Neural crest cell (in vitro differentiated cells): ENCODE measurements at regions not wholly inside any gene's neighbourhood (a gene's known extent, or its start where the extent isn't known, plus 50 kb on each side); places are given as distances from the start of the nearest gene placed in this dataset.

Experiments
- DNase-seq: peaks from one replicate; pipeline ENCODE4 v3.0.0; 2021; ENCODE audit warnings: low read depth, mixed read lengths, low spot score
- H3K27ac Mint-ChIP-seq: one replicate; pipeline ENCODE4 v1.8.0; 2021; ENCODE audit warnings: mild to moderate bottlenecking, mixed read lengths; ENCODE audit not compliant: unreplicated experiment
- H3K27me3 Mint-ChIP-seq: 2 replicates; pipeline ENCODE4 v1.8.0; 2021; ENCODE audit warnings: low read depth, mild to moderate bottlenecking, mixed read lengths
- H3K36me3 Mint-ChIP-seq: 2 replicates; pipeline ENCODE4 v1.8.0; 2021; ENCODE audit warnings: low read depth, mild to moderate bottlenecking, mixed read lengths
- H3K4me1 Mint-ChIP-seq: 2 replicates; pipeline ENCODE4 v1.8.0; 2021; ENCODE audit warnings: mixed read lengths
- H3K4me3 Mint-ChIP-seq: one replicate; pipeline ENCODE4 v1.8.0; 2021; ENCODE audit warnings: mild to moderate bottlenecking, mixed read lengths
- H3K9me3 Mint-ChIP-seq: 2 replicates; pipeline ENCODE4 v1.8.0; 2021; ENCODE audit warnings: mixed read lengths
- TF ChIP-seq, protein P1 (sequence below): fragments of 200-600 bp; sonication (generic); conservative IDR thresholded peaks from 2 replicates; pipeline ENCODE4 v1.5.0; 2021; ENCODE audit warnings: antibody characterized with exemption, mild to moderate bottlenecking

- no peak for DNase-seq
- Mint-ChIP-seq H3K4me3 (no peak overlapping the region), H3K36me3 (no peaks in the 10 kb centered on the region), H3K27ac (peak overlapping the region; percentile 64), H3K9me3 (peaks cover 3% of the 10 kb centered on the region), H3K27me3 (peaks cover 3% of the 10 kb centered on the region), H3K4me1 (peaks cover 5% of the 10 kb centered on the region)
- TF ChIP-seq, protein P1, sequence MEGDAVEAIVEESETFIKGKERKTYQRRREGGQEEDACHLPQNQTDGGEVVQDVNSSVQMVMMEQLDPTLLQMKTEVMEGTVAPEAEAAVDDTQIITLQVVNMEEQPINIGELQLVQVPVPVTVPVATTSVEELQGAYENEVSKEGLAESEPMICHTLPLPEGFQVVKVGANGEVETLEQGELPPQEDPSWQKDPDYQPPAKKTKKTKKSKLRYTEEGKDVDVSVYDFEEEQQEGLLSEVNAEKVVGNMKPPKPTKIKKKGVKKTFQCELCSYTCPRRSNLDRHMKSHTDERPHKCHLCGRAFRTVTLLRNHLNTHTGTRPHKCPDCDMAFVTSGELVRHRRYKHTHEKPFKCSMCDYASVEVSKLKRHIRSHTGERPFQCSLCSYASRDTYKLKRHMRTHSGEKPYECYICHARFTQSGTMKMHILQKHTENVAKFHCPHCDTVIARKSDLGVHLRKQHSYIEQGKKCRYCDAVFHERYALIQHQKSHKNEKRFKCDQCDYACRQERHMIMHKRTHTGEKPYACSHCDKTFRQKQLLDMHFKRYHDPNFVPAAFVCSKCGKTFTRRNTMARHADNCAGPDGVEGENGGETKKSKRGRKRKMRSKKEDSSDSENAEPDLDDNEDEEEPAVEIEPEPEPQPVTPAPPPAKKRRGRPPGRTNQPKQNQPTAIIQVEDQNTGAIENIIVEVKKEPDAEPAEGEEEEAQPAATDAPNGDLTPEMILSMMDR = no peak
Measured at GRCh38 chr18:76634564-76634963, 139.5 kb upstream of the ZNF516 start.

DNA sequence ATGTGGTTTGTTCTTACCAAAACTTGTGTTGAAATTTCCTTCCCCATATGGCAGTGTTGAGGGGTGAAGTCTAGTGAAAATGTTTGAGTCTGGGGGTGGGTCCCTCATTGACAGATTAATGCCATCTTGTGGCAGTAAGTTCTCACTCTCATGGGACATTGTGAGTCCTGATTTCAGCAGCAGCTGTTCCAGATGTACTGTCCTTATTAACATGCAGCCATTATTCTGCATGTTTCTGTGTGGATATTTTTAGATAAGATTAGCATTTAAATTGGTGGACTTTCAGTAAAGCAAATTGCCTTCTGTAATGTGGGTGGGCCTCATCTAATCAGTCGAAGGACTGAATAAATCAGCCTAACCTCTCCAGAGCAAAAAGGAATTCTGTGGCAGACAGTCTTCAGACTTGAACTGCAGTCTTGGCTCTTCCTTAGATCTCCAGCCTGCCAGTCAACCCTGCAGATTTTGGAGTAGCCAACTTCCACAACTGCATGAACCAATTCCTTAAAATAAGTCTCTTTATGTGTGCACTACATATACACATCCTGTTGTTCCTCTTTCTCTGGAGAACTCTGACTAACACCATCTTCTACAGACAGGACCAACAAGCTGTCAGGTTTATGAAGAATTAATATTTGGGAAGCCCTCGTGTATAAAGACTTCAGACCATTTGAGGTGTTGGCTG lies 138.7 kb upstream of the ZNF516 start:
- peaks cover 8% of the 10 kb centered on the region for H3K9me3 Mint-ChIP-seq
- H3K27ac Mint-ChIP-seq = no peak overlapping the region
- no peak for DNase-seq
- H3K27me3 Mint-ChIP-seq = peaks cover 3% of the 10 kb centered on the region
- H3K4me1 Mint-ChIP-seq = peaks cover under 1% of the 10 kb centered on the region
- no peak overlapping the region for H3K4me3 Mint-ChIP-seq
- H3K36me3 Mint-ChIP-seq = peaks cover 5% of the 10 kb centered on the region
- TF ChIP-seq, protein P1 = no peak

DNA sequence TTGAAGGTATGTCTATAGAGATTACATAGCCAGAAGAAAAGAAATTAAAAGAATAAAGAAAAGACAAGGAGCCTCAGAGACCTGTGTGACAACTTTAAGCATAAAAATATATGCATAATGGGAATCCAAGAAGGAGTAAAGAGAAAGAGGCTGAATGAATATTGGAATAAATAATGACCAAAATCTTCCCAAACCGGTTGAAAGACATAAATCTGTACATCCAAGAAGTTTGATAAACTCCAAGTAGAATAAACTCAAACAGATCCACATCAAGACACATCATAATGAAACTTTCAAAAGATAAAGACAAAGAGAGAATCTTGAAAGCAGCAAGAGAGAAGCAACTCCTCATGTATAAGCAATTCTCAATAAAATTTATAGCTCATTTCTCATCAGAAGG lies 132.4 kb upstream of the ZNF516 start:
- Mint-ChIP-seq H3K36me3 (peaks cover 5% of the 10 kb centered on the region), H3K9me3 (peaks cover 12% of the 10 kb centered on the region), H3K4me3 (no peak overlapping the region), H3K4me1 (peaks cover 6% of the 10 kb centered on the region), H3K27me3 (peaks cover 3% of the 10 kb centered on the region), H3K27ac (no peak overlapping the region)
- TF ChIP-seq, protein P1 = no peak
- DNase-seq = no peak

GRCh38 chr18:76626991-76627390 lies 131.9 kb upstream of the ZNF516 start:
- Mint-ChIP-seq H3K27ac (no peak overlapping the region), H3K4me1 (peaks cover 11% of the 10 kb centered on the region), H3K9me3 (peaks cover 11% of the 10 kb centered on the region), H3K27me3 (peaks cover 2% of the 10 kb centered on the region), H3K36me3 (peaks cover 5% of the 10 kb centered on the region), H3K4me3 (no peak overlapping the region)
- no peak for DNase-seq
- TF ChIP-seq, protein P1 = no peak

DNA sequence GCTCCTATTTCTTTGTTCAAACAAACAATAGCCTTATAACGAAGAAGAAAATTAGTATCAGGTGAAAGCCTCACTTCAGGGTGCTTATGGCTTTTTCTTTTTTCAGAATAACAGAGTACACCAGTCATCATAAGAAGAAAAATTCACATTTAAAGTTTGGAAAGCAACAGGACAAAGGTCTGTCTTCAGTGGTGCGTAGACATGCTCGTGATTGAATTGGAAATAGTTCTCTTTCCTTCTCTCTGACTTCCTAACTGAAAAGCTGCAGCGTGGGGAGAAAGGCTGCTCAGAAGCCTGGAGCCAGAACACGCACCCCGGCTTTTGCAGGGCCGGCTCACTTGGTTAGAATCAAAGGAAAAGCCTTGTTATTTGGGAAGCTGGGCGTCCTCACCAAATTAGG lies 127.6 kb upstream of the ZNF516 start:
- H3K4me1 Mint-ChIP-seq = peaks cover 54% of the 10 kb centered on the region
- H3K4me3 Mint-ChIP-seq = peak overlapping the region; percentile 74
- no peaks in the 10 kb centered on the region for H3K27me3 Mint-ChIP-seq
- no peak for DNase-seq
- H3K36me3 Mint-ChIP-seq = no peaks in the 10 kb centered on the region
- TF ChIP-seq, protein P1 = no peak
- peak overlapping the region; percentile 68 for H3K27ac Mint-ChIP-seq
- H3K9me3 Mint-ChIP-seq = no peaks in the 10 kb centered on the region
